ENCODE measurements at regions not wholly inside any gene's neighbourhood (a gene's known extent, or its start where the extent isn't known, plus 50 kb on each side); places are given as distances from the start of the nearest gene placed in this dataset.

- Histone ChIP-seq H3K27ac (no peak overlapping the region), H3K4me3 (no peak overlapping the region)
- TF ChIP-seq, protein P1, sequence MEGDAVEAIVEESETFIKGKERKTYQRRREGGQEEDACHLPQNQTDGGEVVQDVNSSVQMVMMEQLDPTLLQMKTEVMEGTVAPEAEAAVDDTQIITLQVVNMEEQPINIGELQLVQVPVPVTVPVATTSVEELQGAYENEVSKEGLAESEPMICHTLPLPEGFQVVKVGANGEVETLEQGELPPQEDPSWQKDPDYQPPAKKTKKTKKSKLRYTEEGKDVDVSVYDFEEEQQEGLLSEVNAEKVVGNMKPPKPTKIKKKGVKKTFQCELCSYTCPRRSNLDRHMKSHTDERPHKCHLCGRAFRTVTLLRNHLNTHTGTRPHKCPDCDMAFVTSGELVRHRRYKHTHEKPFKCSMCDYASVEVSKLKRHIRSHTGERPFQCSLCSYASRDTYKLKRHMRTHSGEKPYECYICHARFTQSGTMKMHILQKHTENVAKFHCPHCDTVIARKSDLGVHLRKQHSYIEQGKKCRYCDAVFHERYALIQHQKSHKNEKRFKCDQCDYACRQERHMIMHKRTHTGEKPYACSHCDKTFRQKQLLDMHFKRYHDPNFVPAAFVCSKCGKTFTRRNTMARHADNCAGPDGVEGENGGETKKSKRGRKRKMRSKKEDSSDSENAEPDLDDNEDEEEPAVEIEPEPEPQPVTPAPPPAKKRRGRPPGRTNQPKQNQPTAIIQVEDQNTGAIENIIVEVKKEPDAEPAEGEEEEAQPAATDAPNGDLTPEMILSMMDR (IDR thresholded peaks at IDR 0.05): no peak
- no peak for DNase-seq (ENCODE audit: low spot score)
Measured at GRCh38 chr12:91424506-91424905, 241.9 kb upstream of the DCN start.

GRCh38 chr12:91423693-91424050 lies 241.1 kb upstream of the DCN start:
- no peak for DNase-seq (ENCODE audit: low spot score)
- TF ChIP-seq, protein P1 (IDR thresholded peaks at IDR 0.05): no peak
- Histone ChIP-seq H3K27ac (no peak overlapping the region), H3K4me3 (no peak overlapping the region)

DNA sequence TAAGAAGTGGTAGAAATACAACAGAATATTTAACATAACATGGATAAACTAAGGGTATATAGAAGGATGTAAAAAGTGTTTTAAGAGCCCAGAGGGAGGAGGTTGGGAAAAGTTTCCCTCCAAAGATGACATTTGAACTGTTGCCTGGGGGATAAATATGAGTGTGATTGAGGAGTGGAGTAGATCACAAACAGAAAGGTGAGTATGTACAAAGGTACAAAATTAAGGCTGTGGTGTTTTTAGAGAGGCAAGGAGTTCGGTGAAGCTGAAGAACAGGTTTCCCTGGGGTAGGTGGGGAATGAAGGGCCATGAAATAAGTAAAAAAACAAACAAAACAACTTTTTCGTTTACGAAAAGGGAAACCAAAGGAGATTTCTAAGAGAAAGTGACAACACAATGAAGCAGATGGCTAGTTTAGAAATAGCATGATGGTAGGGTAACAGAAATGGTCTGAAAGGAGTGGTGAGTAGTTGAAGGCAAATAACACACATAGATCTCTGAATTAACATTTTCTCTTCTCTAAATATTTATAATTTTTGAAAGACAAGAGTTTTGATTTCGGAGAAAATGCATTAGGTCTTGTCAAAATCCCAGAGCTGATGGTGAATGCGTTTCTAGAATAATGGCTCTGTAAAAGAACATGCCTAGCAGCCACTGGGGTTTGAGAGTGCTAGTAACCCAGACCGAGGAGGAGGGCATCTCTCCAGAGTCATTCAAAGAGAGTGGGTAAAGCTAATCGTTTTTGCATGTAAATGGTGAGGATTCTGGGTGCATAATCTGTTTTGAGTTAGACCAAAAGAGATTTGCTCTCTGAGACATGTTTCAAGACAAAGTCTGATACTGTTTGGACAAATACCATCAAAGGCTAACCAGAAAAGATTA lies 240.4 kb upstream of the DCN start:
- TF ChIP-seq, protein P1 (IDR thresholded peaks at IDR 0.05): no peak
- no peak overlapping the region for H3K4me3 ChIP-seq
- DNase-seq (ENCODE audit: low spot score): no peak
- H3K27ac ChIP-seq: no peak overlapping the region

DNA sequence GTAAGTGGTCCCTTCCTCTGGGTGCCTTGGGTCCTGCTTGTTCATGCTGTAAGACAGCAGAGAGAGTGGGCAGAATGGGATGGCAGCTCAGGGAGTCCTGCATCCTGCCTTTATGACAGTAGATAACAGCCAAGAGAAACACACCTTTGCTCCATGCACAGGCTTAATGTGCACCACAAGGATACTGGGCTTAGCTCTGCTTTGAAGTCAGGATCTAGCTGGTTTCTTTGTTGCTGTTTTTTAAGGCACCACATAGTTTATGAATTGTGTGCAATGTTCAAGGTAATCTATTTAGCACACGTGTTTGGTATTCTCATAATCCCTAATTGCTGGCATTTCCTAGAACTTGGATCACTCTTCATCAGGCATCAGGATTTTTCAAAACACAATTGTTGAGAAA lies 239.5 kb upstream of the DCN start:
- Histone ChIP-seq H3K27ac (no peak overlapping the region), H3K4me3 (no peak overlapping the region)
- no peak for DNase-seq (ENCODE audit: low spot score)
- TF ChIP-seq, protein P1 (IDR thresholded peaks at IDR 0.05): no peak

- TF ChIP-seq, protein P1 (IDR thresholded peaks at IDR 0.05): no peak
- Histone ChIP-seq H3K27ac (no peak overlapping the region), H3K4me3 (no peak overlapping the region)
- no peak for DNase-seq (ENCODE audit: low spot score)
Measured at GRCh38 chr12:91419809-91420208, 237.2 kb upstream of the DCN start.

DNA sequence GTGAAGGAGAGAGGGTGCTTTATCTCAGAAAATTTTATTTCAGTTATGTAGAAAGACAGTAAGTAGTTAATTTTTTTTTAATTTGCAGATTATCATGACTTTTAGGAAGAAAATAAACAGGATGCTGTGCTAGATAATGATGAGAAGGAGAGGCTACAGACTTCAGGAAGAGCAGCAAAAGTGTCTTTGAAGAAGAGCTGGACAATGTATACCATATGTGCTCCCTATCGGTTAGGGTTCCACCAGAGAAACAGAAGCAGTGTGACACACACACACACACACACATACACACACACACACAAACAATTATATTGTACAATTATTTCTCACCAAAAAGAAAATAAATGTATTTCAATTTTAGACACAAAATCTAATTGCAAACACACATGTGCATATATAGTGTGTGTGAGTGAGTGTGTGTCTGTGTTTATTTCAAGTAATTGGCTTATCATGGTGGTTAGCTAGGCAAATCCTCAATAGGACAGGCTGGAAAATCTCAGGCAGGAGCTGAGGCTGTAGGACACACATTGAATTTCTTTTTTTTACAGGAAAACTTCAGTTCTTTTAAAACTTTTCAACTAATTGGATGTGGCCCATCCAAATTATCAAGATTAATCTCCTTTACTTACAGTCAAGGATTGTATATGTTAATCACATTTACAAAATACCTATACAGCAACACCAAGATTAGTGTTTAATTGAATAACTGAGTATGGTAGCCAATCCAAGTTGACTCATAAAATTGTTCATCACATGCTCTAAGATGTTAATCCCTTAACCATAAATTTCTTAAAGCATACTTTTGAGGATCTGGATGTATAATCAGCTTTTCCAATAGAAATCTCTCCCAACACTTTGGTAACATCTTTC lies 235.8 kb upstream of the DCN start:
- TF ChIP-seq, protein P1 (IDR thresholded peaks at IDR 0.05): no peak
- DNase-seq (ENCODE audit: low spot score): no peak
- no peak overlapping the region for H3K27ac ChIP-seq
- no peak overlapping the region for H3K4me3 ChIP-seq
